ENCODE measurements at regions not wholly inside any gene's neighbourhood (a gene's known extent, or its start where the extent isn't known, plus 50 kb on each side); places are given as distances from the start of the nearest gene placed in this dataset.

DNA sequence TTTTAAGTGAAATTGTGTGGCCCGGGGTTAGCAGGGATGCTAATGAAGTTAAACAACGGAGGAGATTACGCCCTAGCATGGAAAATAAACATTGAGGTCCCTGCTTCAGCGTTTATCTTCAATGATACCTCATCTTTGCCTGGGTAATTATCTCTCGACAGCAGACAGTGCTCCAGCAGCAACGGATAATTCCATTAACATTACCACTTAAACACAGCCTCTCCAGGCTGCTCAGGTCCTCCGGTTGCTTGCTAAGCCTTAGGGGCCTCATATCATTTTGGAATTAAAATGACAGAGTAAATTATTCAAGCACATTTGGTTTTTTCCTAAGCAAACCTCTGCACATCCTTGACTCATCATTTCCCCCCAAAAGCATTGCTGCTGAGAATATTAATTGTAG lies 281.5 kb upstream of the KLF3 start:
- H3K4me3 ChIP-seq (ENCODE audit: low read length): no peak overlapping the region
- H3K9ac ChIP-seq (ENCODE audit: low read length): no peak overlapping the region
- no peak overlapping the region for H3K27ac ChIP-seq (ENCODE audit: low read depth, low read length)
- no peak overlapping the region for H2BK120ac ChIP-seq (ENCODE audit: low read depth, low read length)
- no peak overlapping the region for H3K18ac ChIP-seq (ENCODE audit: low read length)
- H2BK15ac ChIP-seq (replicated peaks; ENCODE audit: low read depth): no peak overlapping the region
- no peak overlapping the region for H3K4ac ChIP-seq (ENCODE audit: low read depth, low read length)
- H3K56ac ChIP-seq (ENCODE audit: low read length): no peak overlapping the region
- no peak overlapping the region for H3K4me2 ChIP-seq (ENCODE audit: low read length)
- H2BK5ac ChIP-seq (ENCODE audit: low read length): no peak overlapping the region
- WGBS (ENCODE audit: extremely low coverage, insufficient coverage, low lambda C conversion rate): no CpG with 5 or more reads among the region's 7 CpGs
- H3K79me2 ChIP-seq (ENCODE audit: control insufficient read depth, insufficient read depth, low read length): no peaks in the 10 kb centered on the region
- no peak overlapping the region for H2AK5ac ChIP-seq (ENCODE audit: low read length)
- no peaks in the 10 kb centered on the region for H3K36me3 ChIP-seq (ENCODE audit: control insufficient read depth, insufficient read depth, low read length)
- no peaks in the 10 kb centered on the region for H3K27me3 ChIP-seq (ENCODE audit: insufficient read depth, low read length, poor library complexity)
- H3K79me1 ChIP-seq (ENCODE audit: low read length): no peaks in the 10 kb centered on the region
- H3K23ac ChIP-seq (ENCODE audit: low read length): no peak overlapping the region
- H4K8ac ChIP-seq (ENCODE audit: low read depth, low read length): no peak overlapping the region
- no peak overlapping the region for H4K5ac ChIP-seq (ENCODE audit: low read length)
- H3K4me1 ChIP-seq (ENCODE audit: control insufficient read depth, low read depth, low read length): no peaks in the 10 kb centered on the region
- DNase-seq: peak; percentile 3

DNA sequence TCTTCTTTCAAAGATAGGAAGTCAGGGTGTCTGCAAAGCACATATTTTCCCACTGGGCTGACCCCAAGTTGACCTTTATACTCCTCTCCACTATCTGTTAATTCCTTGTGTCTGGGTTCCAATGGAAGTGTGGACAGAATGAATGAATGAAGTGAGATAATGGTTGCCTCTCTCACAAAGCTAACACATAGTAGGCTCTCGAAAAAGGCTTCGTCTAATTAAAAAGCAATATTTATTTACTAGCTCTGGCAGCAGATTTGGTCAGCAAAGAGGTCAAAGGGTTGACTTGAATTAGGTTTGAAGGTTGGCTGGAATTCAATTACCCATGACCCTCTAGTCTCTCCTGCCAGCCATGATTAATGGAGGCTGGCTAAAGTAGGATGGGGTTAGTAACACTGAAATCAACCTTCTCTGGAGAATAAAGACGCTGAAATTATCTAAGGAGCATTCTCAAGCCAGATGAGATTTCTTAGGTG lies 280.3 kb upstream of the KLF3 start:
- Histone ChIP-seq H3K23ac (ENCODE audit: low read length) (no peak overlapping the region), H3K79me1 (ENCODE audit: low read length) (no peaks in the 10 kb centered on the region), H3K18ac (ENCODE audit: low read length) (no peak overlapping the region), H3K27ac (ENCODE audit: low read depth, low read length) (no peak overlapping the region), H3K4me3 (ENCODE audit: low read length) (no peak overlapping the region), H2BK120ac (ENCODE audit: low read depth, low read length) (no peak overlapping the region), H2BK15ac (replicated peaks; ENCODE audit: low read depth) (no peak overlapping the region), H3K4me1 (ENCODE audit: control insufficient read depth, low read depth, low read length) (no peaks in the 10 kb centered on the region), H3K4me2 (ENCODE audit: low read length) (no peak overlapping the region), H2AK5ac (ENCODE audit: low read length) (no peak overlapping the region), H3K79me2 (ENCODE audit: control insufficient read depth, insufficient read depth, low read length) (no peaks in the 10 kb centered on the region), H3K36me3 (ENCODE audit: control insufficient read depth, insufficient read depth, low read length) (no peaks in the 10 kb centered on the region), H4K5ac (ENCODE audit: low read length) (no peak overlapping the region), H2BK5ac (ENCODE audit: low read length) (no peak overlapping the region), H3K56ac (ENCODE audit: low read length) (no peak overlapping the region), H3K27me3 (ENCODE audit: insufficient read depth, low read length, poor library complexity) (no peaks in the 10 kb centered on the region), H3K4ac (ENCODE audit: low read depth, low read length) (no peak overlapping the region), H3K9ac (ENCODE audit: low read length) (no peak overlapping the region), H4K8ac (ENCODE audit: low read depth, low read length) (no peak overlapping the region)
- WGBS (ENCODE audit: extremely low coverage, insufficient coverage, low lambda C conversion rate): no CpG with 5 or more reads among the region's 3 CpGs
- no peak for DNase-seq

DNA sequence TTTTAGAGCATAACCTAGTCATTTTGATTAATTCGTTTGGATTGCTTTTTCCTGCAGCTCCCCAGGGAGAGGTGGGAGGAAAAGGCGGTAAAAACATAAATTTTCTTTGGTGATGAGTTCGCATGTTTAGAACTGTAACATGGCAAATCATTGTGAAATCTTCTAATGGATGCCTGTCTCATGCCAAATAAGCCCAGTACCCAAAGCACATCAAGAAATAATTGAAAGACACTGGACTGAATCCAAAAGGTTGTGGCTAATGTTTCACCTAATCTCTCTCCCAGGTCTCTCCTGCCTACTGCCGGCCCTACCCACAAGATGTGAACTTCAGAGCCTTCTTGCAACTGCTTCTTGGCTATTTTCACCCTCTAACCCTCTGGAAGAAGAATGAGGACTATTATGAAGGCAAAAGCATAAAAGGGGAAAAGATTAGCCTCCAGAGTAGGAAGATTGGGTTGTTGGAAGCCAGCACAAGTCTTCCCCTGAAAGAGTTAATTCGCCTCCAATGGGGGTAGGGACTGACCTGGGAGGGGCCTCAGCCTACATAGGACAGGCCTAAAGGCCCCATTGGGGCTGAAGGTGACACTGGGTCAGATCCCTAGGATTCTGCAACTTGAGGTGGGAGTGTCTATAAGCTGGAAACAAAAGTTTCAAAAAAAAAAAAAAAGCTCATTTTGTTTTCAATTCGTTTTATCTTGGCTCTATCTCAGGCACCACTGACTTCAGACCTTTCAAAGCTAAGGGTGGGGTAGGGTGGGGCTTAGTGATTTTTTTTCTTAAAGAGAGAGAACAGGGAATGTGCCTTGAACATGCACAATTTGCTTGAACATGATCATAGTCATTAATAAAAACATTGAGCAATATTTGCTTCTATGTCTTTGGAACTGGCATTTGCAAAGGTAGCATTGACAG lies 278.6 kb upstream of the KLF3 start:
- no peak overlapping the region for H2BK15ac ChIP-seq (replicated peaks; ENCODE audit: low read depth)
- no peak overlapping the region for H3K18ac ChIP-seq (ENCODE audit: low read length)
- H3K27ac ChIP-seq (ENCODE audit: low read depth, low read length): no peak overlapping the region
- no peak overlapping the region for H3K4ac ChIP-seq (ENCODE audit: low read depth, low read length)
- H3K9ac ChIP-seq (ENCODE audit: low read length): no peak overlapping the region
- peak; percentile 5 for DNase-seq
- WGBS (ENCODE audit: extremely low coverage, insufficient coverage, low lambda C conversion rate): no CpG with 5 or more reads among the region's 6 CpGs
- H4K5ac ChIP-seq (ENCODE audit: low read length): no peak overlapping the region
- H2AK5ac ChIP-seq (ENCODE audit: low read length): no peak overlapping the region
- no peak overlapping the region for H2BK5ac ChIP-seq (ENCODE audit: low read length)
- no peak overlapping the region for H3K23ac ChIP-seq (ENCODE audit: low read length)
- H3K27me3 ChIP-seq (ENCODE audit: insufficient read depth, low read length, poor library complexity): no peaks in the 10 kb centered on the region
- no peaks in the 10 kb centered on the region for H3K79me2 ChIP-seq (ENCODE audit: control insufficient read depth, insufficient read depth, low read length)
- no peaks in the 10 kb centered on the region for H3K4me1 ChIP-seq (ENCODE audit: control insufficient read depth, low read depth, low read length)
- no peaks in the 10 kb centered on the region for H3K79me1 ChIP-seq (ENCODE audit: low read length)
- no peak overlapping the region for H3K4me2 ChIP-seq (ENCODE audit: low read length)
- H4K8ac ChIP-seq (ENCODE audit: low read depth, low read length): no peak overlapping the region
- no peak overlapping the region for H3K4me3 ChIP-seq (ENCODE audit: low read length)
- H3K56ac ChIP-seq (ENCODE audit: low read length): no peak overlapping the region
- H3K36me3 ChIP-seq (ENCODE audit: control insufficient read depth, insufficient read depth, low read length): no peaks in the 10 kb centered on the region
- H2BK120ac ChIP-seq (ENCODE audit: low read depth, low read length): no peak overlapping the region

- DNase-seq: no peak
- no peaks in the 10 kb centered on the region for H3K79me2 ChIP-seq (ENCODE audit: control insufficient read depth, insufficient read depth, low read length)
- no peak overlapping the region for H3K9ac ChIP-seq (ENCODE audit: low read length)
- H2BK5ac ChIP-seq (ENCODE audit: low read length): no peak overlapping the region
- no peak overlapping the region for H3K56ac ChIP-seq (ENCODE audit: low read length)
- WGBS (ENCODE audit: extremely low coverage, insufficient coverage, low lambda C conversion rate): no CpG with 5 or more reads among the region's 2 CpGs
- H2AK5ac ChIP-seq (ENCODE audit: low read length): no peak overlapping the region
- no peak overlapping the region for H3K4me2 ChIP-seq (ENCODE audit: low read length)
- no peak overlapping the region for H3K18ac ChIP-seq (ENCODE audit: low read length)
- H4K5ac ChIP-seq (ENCODE audit: low read length): no peak overlapping the region
- no peak overlapping the region for H3K4me3 ChIP-seq (ENCODE audit: low read length)
- H2BK15ac ChIP-seq (replicated peaks; ENCODE audit: low read depth): no peak overlapping the region
- H3K36me3 ChIP-seq (ENCODE audit: control insufficient read depth, insufficient read depth, low read length): no peaks in the 10 kb centered on the region
- H3K79me1 ChIP-seq (ENCODE audit: low read length): no peaks in the 10 kb centered on the region
- no peak overlapping the region for H3K4ac ChIP-seq (ENCODE audit: low read depth, low read length)
- no peaks in the 10 kb centered on the region for H3K27me3 ChIP-seq (ENCODE audit: insufficient read depth, low read length, poor library complexity)
- no peak overlapping the region for H3K27ac ChIP-seq (ENCODE audit: low read depth, low read length)
- no peaks in the 10 kb centered on the region for H3K4me1 ChIP-seq (ENCODE audit: control insufficient read depth, low read depth, low read length)
- no peak overlapping the region for H3K23ac ChIP-seq (ENCODE audit: low read length)
- no peak overlapping the region for H4K8ac ChIP-seq (ENCODE audit: low read depth, low read length)
- H2BK120ac ChIP-seq (ENCODE audit: low read depth, low read length): no peak overlapping the region
These were observed 277.9 kb upstream of the KLF3 start for GRCh38 chr4:38386005-38386551.

GRCh38 chr4:38386654-38387188 lies 277.3 kb upstream of the KLF3 start:
- Histone ChIP-seq H3K27ac (ENCODE audit: low read depth, low read length) (no peak overlapping the region), H3K56ac (ENCODE audit: low read length) (no peak overlapping the region), H3K9ac (ENCODE audit: low read length) (no peak overlapping the region), H2BK15ac (replicated peaks; ENCODE audit: low read depth) (no peak overlapping the region), H4K8ac (ENCODE audit: low read depth, low read length) (no peak overlapping the region), H2BK120ac (ENCODE audit: low read depth, low read length) (no peak overlapping the region), H4K5ac (ENCODE audit: low read length) (no peak overlapping the region), H3K4me1 (ENCODE audit: control insufficient read depth, low read depth, low read length) (no peaks in the 10 kb centered on the region), H3K23ac (ENCODE audit: low read length) (no peak overlapping the region), H3K36me3 (ENCODE audit: control insufficient read depth, insufficient read depth, low read length) (no peaks in the 10 kb centered on the region), H2BK5ac (ENCODE audit: low read length) (no peak overlapping the region), H3K18ac (ENCODE audit: low read length) (no peak overlapping the region), H3K79me2 (ENCODE audit: control insufficient read depth, insufficient read depth, low read length) (no peaks in the 10 kb centered on the region), H3K79me1 (ENCODE audit: low read length) (no peaks in the 10 kb centered on the region), H3K27me3 (ENCODE audit: insufficient read depth, low read length, poor library complexity) (no peaks in the 10 kb centered on the region), H3K4me2 (ENCODE audit: low read length) (no peak overlapping the region), H3K4me3 (ENCODE audit: low read length) (no peak overlapping the region), H2AK5ac (ENCODE audit: low read length) (no peak overlapping the region), H3K4ac (ENCODE audit: low read depth, low read length) (no peak overlapping the region)
- WGBS (ENCODE audit: extremely low coverage, insufficient coverage, low lambda C conversion rate): no CpG with 5 or more reads among the region's 2 CpGs
- DNase-seq: no peak
